Stimulated activated CD8-positive, alpha-beta memory T cell treated with anti-CD3 and anti-CD28 coated beads, Interleukin-12 subunit alpha, Interleukin-12 subunit beta, amount 100 ng/mL, for 4 hours (primary cell): ENCODE measurements at regions not wholly inside any gene's neighbourhood (a gene's known extent, or its start where the extent isn't known, plus 50 kb on each side); places are given as distances from the start of the nearest gene placed in this dataset.

Experiments used
- DNase-seq: peaks from one replicate; pipeline ENCODE4 v3.0.0-alpha.2; 2020; ENCODE audit warnings: low read depth

DNA sequence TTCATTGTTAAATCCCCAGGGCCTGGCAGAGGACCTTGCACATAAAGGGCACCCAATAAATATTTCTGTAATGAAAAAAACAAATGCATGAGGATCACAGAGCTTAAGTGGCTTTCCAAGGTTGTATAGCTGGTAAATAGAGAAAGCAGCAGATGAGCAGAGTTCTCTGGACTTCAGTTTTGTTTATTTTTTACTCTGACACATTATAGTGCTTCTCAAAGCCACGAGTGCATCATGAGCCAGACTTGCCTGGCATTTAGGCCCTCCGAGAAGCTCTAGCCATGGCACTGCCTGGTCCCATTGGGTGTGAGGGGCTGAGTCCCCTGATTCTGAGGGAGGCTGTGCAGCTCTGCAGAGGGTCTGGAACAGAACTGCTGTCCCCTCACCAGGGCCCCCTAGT is 87.2 kb upstream of the ZNF32 start:
- DNase-seq = no peak

DNA sequence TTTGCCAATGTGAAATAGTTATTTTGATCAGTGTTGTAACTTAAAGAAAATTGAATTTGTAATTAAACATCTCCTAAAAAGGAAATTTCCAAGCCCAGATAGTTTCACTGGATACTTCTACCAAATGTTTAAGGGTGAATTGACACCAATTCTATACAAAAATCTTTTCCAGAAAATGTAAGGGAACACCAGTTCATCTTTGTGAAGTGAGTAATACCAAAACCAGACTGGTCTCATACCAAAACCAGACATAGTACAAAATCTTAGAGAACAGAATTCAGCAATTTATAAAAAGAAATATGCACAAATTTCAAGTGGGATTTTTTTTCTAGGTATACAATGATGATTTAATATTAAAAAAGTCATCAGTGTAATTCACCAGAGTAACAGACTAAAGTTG is 86.0 kb upstream of the ZNF32 start:
- no peak for DNase-seq

DNA sequence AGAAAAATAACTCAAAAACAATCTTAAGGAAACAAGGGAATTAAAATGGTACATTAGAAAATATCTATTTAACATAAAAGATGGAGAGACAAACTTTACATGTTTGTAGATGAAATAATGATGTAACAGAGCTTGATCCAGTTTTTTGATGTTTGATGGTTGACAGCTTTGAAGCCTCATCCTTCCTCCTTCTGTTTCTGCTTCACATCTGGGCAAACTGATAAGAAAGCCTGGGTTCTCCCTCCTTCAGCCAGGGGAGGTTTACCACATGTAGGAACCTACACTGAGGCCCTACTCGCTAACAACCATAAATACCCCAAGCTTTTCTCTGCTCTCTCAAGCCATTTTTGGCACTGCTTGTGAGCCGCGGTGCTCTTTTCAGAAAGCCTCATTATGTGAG is 82.8 kb upstream of the ZNF32 start:
- DNase-seq = no peak

DNA sequence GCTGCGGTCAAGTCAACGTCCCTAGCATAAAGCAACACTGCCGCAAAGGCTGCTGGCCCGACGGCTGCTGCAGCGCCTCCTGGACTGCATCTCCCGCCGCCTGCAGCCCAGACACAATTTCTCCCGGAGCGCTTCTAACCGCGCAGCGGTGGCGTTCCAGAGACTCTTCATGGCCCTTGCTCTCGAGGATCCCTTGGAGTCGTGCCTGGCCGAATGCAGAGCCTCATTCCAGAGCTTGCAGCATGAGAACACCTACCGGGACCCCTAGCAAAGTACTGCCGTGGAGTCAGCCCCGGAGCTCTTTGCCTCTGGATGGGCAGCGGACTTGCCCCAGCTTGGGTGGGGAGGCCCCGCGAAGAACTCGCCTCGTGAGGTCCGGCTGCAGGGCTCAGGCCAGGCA is 79.7 kb upstream of the ZNF32 start:
- DNase-seq = no peak

DNA sequence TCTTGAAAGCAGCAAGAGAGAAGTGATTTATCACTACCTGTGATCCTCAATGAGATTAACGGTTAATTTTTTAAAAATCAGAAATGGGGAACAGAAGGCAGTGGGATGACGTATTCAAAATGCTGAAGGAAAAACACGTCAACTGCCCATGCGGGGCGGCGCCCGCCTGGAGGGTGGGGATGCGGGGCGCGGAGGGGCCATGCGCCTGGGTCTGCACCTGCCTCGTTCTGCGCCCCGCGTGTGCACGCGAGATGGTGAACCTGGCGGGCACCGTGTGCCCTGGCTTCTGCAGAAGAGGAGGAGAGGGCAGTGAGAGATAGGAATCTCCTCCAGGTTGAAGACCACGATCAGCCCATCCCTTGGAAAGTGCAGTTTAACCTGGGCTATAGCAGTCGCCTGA is 79.3 kb upstream of the ZNF32 start:
- DNase-seq = no peak

DNA sequence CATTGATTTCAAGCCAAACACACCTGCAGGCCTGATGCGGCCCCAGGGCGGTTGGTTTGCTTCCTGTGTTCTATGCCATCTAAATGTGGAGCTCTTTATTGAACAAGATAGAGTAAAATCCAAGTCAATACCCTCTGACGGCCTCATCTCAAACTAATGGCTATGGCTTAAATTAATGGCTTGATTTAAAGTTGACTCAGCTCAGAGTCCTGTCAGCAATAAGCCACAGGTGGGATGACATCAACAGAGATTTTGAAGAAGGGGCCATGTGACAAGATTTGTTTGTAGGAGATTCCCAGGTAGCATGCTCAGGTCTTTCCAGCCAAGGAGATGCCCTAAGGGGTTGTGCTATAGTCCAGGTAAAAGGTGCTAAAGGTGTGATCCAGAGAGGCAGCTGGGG is 66.7 kb upstream of the ZNF32 start:
- no peak for DNase-seq

DNA sequence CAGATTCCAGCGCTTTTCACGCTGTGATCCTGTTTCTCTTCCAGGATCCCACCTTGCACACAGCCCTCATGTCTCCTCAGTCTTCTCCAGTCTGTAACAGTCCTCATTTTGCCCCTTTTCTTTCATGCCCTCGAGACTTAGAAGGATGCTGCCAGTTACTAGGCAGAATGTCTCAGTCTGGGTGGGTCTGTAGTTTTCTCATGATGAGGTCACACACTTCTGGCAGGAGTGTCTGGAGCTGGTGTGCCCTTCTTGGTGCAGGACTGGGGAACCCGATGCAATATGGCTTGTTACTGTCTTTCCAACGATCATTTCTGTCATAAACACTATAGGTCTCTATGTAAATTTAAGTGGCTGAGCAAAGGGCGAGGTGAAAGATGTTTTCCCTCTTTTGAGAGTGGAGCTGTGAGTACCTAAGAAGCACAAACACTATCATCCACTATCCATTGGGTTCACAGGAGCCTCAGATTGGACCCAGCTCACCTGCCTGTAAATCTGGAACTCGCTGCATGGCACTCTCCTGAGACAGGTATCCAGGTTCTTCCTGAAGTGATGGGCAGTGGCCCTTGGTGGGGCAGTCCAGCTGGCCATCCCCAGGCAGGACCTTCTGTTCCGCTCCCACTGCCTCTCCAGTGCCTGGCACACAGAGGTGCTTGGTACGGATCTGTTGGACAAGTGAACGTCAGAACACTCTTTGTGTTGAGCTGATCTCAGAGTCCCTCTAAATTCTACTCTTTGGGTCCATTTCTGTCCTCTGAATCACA is 64.3 kb upstream of the ZNF32 start:
- no peak for DNase-seq

DNA sequence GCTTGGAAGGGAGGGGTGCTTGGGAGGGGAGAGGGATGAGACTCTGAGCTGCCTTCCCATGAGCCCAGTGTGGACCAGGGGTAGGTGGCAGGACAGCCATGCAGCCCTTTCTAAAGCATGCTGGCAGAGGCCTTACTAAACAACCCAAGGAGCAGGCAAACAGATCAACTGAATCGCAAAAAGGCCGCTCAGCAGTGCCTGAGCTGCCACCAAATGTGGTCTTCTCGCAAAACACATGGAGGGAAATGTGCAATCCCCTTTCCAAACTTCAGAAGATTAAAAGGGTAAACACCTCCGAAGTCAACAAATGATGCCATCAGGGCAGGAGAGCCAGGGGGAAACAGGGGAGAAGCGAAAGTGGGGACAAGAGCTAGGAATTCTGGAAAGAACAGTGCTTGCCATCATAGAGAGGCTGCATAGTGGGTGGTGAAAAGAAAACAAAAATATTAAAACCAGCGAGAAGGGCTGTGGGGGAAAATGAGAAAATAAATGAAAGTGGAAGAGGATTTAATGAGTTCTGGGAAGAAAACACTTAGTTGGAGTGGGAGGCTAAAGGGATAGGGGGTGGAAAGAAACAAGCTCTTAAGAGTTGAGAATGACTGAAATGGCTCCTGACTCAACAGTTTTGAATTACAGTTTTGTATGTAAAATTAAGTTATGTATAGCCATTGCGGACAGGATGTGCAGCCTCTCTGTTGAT is 62.2 kb upstream of the ZNF32 start:
- DNase-seq = no peak

DNA sequence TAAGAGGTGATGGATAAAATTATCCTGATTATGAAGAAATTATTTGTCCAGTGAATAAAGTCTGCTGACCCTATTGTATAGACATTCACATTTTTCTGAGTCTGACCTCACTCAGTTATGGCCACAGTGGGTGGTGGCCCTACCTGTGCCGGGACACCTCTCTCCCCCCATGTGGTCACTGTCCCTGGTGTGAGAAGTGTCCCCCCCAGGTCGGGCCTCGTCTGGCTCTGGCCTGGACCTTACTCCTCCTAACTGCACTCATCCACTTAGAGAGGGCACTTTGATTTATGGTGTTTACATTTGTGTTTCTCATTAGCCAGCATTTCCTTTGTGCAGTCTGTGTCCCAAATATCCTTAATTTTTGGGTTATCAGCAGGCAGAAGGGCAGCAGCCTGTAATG is 59.6 kb upstream of the ZNF32 start:
- no peak for DNase-seq

DNA sequence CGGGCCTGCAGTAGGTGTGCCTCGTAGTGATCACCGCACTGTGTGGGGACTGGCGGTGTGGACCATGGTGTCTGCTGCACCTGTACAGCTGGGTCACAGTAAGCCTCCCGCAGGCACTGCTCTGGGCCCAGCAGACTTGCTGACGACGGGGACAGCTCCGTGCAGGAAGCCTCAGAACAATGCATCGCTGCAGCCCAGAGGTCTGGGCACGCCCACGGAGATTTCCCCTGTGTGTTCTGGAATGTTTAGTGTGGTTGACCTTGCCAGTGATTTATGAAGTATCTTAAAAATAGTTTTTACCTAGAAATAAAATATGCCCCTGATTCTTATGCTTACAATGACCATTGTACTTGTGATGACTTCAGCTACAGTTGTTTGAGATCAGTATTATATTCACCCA is 59.1 kb upstream of the ZNF32 start:
- no peak for DNase-seq

DNA sequence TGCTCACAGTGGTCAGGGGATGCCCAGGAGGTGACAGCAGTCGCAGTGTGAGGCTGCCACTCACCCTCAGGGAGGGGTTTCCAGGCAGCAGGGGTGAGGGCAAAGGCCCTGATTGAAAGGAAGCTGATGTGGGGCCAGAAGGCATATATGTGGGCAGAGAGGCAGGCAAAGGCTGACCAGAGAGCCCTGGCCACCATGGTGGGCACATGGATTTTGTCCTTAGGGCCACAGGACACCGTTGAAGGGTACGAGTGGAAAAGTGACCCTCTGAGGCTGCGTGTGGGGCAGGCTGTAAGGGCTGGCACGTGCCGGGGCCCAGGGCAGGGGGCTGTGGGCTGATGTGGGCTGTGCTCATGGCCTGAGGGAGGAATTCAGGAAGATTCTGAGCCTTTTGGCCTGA is 57.5 kb upstream of the ZNF32 start:
- no peak for DNase-seq

DNA sequence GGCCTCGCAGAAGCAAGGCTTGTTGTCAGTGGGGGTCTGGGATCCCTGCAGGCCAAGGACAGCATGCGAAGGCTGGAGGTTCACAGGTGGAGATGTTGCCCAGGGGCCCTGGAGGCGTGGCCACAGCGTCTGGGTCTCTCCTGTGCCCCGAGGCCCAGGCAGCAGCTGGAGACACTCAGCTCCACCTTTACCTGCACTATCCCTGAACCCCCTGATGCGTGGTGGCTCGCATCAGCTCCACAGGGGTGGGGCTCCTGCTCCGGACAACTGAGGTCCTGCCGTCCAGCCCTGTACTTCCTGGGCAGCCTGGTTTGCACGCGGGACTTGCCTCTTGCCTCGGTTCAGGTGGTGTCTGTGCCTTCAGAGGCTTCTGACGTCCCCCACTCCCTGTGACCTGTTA is 54.6 kb upstream of the ZNF32 start:
- no peak for DNase-seq

DNA sequence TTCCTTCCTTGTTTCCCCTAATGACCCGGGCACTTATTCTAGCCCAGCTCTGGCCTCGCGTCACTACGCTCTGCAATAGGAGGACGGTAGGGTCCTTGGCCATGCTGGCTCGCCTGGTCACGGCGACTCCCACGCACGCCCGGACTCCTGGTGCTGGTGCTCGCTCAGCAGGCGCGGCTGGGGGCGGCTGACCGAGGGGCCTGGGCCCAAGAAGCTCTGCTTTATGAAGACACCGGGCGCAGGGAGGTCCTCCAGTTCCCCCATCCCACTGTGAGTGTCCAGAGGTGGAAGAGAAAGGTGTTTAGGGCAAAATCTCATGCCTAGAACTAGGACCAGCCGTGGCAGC is 54.2 kb upstream of the ZNF32 start:
- DNase-seq = no peak

DNA sequence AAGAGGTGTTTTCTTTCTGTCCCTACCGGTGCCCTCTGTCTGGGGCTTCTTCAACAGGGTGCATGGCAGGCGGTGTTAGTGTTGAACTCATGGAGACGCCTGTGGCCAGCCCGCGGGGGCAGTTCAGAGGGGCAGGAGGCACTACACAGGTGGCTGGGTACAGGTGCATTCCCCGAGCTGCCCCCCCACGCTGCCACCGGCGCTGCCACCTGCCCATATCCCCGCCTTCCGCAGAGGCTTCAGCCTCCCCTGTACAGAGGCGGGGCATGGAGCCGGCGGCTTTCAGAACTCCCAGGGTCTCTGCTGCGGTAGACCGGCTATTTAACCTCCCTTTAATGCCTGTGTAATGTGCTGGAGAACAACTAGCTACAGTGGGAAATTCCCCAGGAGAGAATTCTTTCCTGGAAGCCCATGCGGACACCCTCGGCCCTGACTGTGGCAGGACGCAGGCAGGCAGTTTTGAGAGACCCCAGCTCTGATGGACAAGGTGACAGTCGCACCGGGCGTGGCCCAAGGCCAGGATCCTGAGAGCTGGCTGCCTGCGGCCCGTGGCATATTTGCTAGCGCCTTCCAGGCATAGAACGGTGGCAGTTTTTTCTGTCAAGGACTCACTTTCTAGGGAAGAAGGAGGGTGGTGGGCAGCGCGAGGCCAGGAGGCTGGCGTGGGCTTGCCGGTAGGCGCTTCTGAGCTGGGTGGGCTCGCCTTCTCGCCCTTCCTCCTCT is 53.7 kb upstream of the ZNF32 start:
- DNase-seq = no peak

DNA sequence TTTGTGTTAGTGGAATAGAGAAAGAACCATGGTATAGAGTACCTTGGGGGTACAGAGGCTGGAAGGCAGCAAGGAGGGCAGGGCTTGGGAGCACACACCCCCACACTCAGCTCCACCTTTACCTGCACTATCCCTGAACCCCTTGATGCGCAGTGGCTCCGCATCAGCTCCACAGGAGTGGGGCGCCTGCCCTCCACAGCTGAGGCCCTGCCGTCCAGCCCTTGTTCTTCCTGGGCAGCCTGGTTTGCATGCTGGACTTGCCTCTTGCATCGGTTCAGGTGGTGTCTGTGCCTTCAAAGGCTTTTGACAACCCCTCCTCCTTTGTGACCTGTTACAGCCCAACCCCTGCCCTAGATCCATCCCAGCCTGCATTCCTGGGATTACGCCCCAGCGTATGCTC is 52.6 kb upstream of the ZNF32 start:
- no peak for DNase-seq

DNA sequence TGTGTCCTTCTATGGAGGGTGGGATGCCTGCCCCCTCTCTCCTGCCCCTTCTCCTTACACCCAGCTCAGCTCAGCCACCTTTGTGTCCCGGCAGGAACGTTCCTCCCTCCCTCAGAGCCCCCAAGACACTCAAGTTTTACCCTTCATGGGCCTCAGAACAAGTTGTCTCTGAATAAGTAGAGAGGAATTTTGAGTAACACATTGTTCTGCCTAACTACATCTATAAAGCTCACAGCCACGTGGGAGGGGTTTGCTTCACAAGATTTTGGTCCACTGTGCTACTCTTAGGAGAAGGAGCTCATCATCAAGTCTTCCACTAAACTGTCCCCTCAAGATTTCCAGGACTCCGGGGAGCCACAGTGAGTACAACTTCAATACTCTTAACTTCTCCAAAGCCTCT is 51.6 kb upstream of the ZNF32 start:
- no peak for DNase-seq

DNA sequence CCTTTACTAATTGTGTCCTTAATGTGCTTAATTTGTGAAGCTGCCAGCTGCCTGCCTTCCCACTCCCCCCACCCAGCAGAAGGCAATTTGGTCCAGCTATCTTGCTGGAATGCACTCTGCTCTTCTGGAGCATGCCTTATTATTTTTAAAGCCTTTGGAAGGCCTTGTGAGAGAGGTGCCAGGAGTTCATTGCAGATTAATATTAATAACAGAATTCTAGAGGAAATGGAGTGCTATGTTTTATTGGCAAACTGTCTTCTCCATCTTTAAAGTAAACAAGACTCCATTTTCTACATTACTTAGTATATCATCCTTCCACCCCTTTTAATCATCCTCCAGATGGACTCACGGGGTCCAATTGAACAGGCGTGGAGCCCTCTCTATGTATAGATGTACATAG is 50.8 kb upstream of the ZNF32 start:
- DNase-seq = no peak
